MM.1S (cell line): ENCODE measurements at regions not wholly inside any gene's neighbourhood (a gene's known extent, or its start where the extent isn't known, plus 50 kb on each side); places are given as distances from the start of the nearest gene placed in this dataset.

Experiments
- DNase-seq: peaks from one replicate; pipeline ENCODE4 v3.0.0-alpha.2; 2015
- H2AFZ ChIP-seq: fragments of 300-600 bp; sonication (generic); 2 replicates; pipeline ENCODE4 v1.6.0; 2016; ENCODE audit warnings: antibody characterized with exemption, low read length
- H3F3A ChIP-seq: fragments of 300-600 bp; sonication (generic); 2 replicates; pipeline ENCODE4 v1.6.1; 2016; ENCODE audit warnings: mild to moderate bottlenecking, antibody characterized with exemption, low read length, moderate library complexity, mixed read lengths; ENCODE audit not compliant: insufficient read depth
- H3K27ac ChIP-seq: fragments of 300-600 bp; sonication (generic); 2 replicates; pipeline ENCODE4 v1.5.1; 2016; ENCODE audit warnings: mild to moderate bottlenecking, low read length
- H3K27me3 ChIP-seq: fragments of 300-600 bp; sonication (generic); replicated peaks from 2 replicates; pipeline ENCODE4 v1.6.0; 2016; ENCODE audit warnings: low read length; ENCODE audit not compliant: insufficient read depth
- H3K36me3 ChIP-seq: fragments of 300-600 bp; sonication (generic); replicated peaks from 2 replicates; pipeline ENCODE4 v1.6.1; 2016; ENCODE audit warnings: mild to moderate bottlenecking, low read length, mixed read lengths; ENCODE audit not compliant: insufficient read depth
- H3K4me1 ChIP-seq: fragments of 300-600 bp; sonication (generic); 2 replicates; pipeline ENCODE4 v1.6.1; 2016; ENCODE audit warnings: low read length, mixed read lengths
- H3K4me2 ChIP-seq: fragments of 300-600 bp; sonication (generic); 2 replicates; pipeline ENCODE4 v1.6.0; 2016; ENCODE audit warnings: low read depth, low read length
- H3K4me3 ChIP-seq: fragments of 300-600 bp; sonication (generic); 2 replicates; pipeline ENCODE4 v1.5.1; 2016; ENCODE audit warnings: low read length, mixed read lengths
- H3K79me2 ChIP-seq: fragments of 300-600 bp; sonication (generic); 2 replicates; pipeline ENCODE4 v1.6.1; 2016; ENCODE audit warnings: mixed run types, low read length, mixed read lengths
- H3K9ac ChIP-seq: fragments of 300-600 bp; sonication (generic); 2 replicates; pipeline ENCODE4 v1.6.1; 2016; ENCODE audit warnings: low read length, mixed read lengths
- H3K9me2 ChIP-seq: fragments of 300-600 bp; sonication (generic); replicated peaks from 2 replicates; pipeline ENCODE4 v1.6.1; 2016; ENCODE audit warnings: mild to moderate bottlenecking, low read length, mixed read lengths; ENCODE audit not compliant: insufficient read depth
- H3K9me3 ChIP-seq: fragments of 300-600 bp; sonication (generic); replicated peaks from 2 replicates; pipeline ENCODE4 v1.6.1; 2016; ENCODE audit warnings: mild to moderate bottlenecking, low read length, mixed read lengths; ENCODE audit not compliant: insufficient read depth
- H4K20me1 ChIP-seq: fragments of 300-600 bp; sonication (generic); 2 replicates; pipeline ENCODE4 v1.6.1; 2016; ENCODE audit warnings: mild to moderate bottlenecking, low read length, moderate library complexity, mixed read lengths; ENCODE audit not compliant: insufficient read depth
- EZH2 ChIP-seq: fragments of 300-600 bp; sonication (generic); optimal IDR thresholded peaks from 2 replicates; pipeline ENCODE3; 2017; ENCODE audit warnings: low read depth, mild to moderate bottlenecking, antibody characterized with exemption, low read length, mixed read lengths
- EZH2phosphoT487 ChIP-seq: fragments of 300-600 bp; sonication (generic); IDR thresholded peaks from 2 replicates; pipeline ENCODE4 v1.6.1; 2018; ENCODE audit warnings: antibody characterized with exemption, low read length
- TF ChIP-seq, protein P1 (sequence below): fragments of 300-600 bp; sonication (generic); IDR thresholded peaks from 2 replicates; pipeline ENCODE4 v1.5.1; 2016; ENCODE audit warnings: antibody characterized with exemption, low read length, mixed read lengths

DNA sequence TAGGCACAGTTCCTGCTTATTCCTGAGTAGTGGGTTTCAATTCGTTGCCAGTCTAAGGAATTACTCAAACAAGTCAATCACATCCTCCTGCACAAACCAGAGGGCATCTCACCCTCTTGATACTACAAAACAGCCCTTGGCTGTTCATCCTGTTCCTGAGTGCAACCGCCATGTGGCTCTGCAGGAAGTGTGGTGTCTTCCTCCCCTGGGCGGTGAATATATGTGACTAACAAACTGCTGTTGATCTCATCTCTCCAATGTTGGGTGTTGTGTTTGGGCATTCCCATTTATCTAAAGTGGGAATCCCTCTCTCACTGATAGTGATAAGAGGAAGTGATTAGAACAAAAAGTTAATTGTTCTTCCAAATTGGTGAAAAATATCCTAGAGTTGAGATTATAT is 163.0 kb downstream of the TBX18 start:
- TF ChIP-seq EZH2phosphoT487 (no peak), EZH2 (no peak)
- TF ChIP-seq, protein P1, sequence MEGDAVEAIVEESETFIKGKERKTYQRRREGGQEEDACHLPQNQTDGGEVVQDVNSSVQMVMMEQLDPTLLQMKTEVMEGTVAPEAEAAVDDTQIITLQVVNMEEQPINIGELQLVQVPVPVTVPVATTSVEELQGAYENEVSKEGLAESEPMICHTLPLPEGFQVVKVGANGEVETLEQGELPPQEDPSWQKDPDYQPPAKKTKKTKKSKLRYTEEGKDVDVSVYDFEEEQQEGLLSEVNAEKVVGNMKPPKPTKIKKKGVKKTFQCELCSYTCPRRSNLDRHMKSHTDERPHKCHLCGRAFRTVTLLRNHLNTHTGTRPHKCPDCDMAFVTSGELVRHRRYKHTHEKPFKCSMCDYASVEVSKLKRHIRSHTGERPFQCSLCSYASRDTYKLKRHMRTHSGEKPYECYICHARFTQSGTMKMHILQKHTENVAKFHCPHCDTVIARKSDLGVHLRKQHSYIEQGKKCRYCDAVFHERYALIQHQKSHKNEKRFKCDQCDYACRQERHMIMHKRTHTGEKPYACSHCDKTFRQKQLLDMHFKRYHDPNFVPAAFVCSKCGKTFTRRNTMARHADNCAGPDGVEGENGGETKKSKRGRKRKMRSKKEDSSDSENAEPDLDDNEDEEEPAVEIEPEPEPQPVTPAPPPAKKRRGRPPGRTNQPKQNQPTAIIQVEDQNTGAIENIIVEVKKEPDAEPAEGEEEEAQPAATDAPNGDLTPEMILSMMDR: no peak
- Histone ChIP-seq H4K20me1 (no peaks in the 10 kb centered on the region; the same call in 1 of the 2 replicates), H3F3A (no peaks in the 10 kb centered on the region), H2AFZ (no peak overlapping the region), H3K27me3 (no peaks in the 10 kb centered on the region), H3K9me3 (no peaks in the 10 kb centered on the region), H3K9ac (no peak overlapping the region), H3K9me2 (no peaks in the 10 kb centered on the region), H3K4me3 (no peak overlapping the region), H3K4me2 (no peak overlapping the region), H3K36me3 (no peaks in the 10 kb centered on the region), H3K4me1 (no peaks in the 10 kb centered on the region), H3K79me2 (no peaks in the 10 kb centered on the region), H3K27ac (no peak overlapping the region)
- no peak for DNase-seq

DNA sequence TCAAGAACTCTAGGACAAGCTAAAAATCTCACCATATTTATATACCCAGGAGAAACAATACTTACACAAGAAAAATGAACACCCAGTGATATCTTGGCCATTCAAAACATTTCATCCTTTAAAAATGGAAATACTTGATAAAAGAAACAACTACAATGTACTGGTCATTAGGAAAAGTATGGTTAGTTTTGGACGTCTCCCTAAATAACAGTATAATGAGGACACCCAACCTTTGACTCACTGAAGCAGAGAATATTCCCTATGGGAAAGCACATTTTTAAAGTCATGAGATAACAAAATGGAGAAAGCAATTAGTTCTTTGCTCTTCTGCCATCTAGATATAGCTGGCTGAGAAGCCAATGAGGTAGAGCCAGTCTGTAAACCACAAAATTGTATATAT is 164.4 kb downstream of the TBX18 start:
- no peaks in the 10 kb centered on the region for H3K36me3 ChIP-seq
- no peaks in the 10 kb centered on the region for H3K27me3 ChIP-seq
- H2AFZ ChIP-seq: no peak overlapping the region
- no peak for DNase-seq
- no peak overlapping the region for H3K4me2 ChIP-seq
- TF ChIP-seq, protein P1: no peak
- TF ChIP-seq EZH2phosphoT487 (no peak), EZH2 (no peak)
- H3K9ac ChIP-seq: no peak overlapping the region
- H3K9me2 ChIP-seq: no peaks in the 10 kb centered on the region
- no peak overlapping the region for H3K27ac ChIP-seq
- H3K4me3 ChIP-seq: no peak overlapping the region
- H3K79me2 ChIP-seq: no peaks in the 10 kb centered on the region
- no peaks in the 10 kb centered on the region for H3F3A ChIP-seq
- no peaks in the 10 kb centered on the region for H3K4me1 ChIP-seq
- H3K9me3 ChIP-seq: no peaks in the 10 kb centered on the region
- H4K20me1 ChIP-seq: no peaks in the 10 kb centered on the region; the same call in 1 of the 2 replicates

DNA sequence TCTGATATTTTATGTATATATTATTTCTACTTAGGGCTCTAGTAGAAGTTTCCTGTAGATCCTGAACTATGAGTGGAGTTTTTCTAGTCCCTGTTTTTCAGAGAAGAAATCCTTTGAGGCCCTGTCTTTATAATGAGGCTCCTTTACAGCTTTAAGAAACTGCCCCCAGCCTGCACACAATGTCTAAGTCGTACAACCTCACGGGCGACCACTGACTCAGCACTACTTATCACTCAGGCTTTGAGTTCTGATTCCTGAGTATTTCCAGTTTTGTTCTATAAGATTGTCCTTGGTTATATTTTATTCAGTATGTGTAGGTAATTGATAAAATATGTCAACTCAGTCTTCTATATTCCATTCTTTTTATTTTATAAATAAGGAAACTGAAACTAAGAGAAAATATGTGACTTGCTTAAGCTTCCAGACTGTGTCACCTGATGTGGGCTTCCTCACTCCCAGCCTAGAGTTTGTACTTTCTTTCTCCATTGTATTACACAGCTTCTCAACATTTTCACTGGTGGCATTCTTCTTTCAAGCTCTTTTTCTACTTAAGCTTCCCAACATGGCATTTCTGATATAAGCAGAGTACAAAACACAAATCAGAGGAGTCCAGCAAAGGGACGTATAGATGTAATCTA is 167.0 kb downstream of the TBX18 start:
- no peaks in the 10 kb centered on the region for H3K36me3 ChIP-seq
- TF ChIP-seq, protein P1: no peak
- TF ChIP-seq EZH2phosphoT487: no peak
- TF ChIP-seq EZH2: no peak
- H3K4me3 ChIP-seq: no peak overlapping the region
- no peaks in the 10 kb centered on the region for H3F3A ChIP-seq
- no peaks in the 10 kb centered on the region for H3K27me3 ChIP-seq
- no peak overlapping the region for H2AFZ ChIP-seq
- H4K20me1 ChIP-seq: no peaks in the 10 kb centered on the region; the same call in 1 of the 2 replicates
- H3K4me1 ChIP-seq: no peaks in the 10 kb centered on the region
- H3K9me2 ChIP-seq: no peaks in the 10 kb centered on the region
- no peaks in the 10 kb centered on the region for H3K79me2 ChIP-seq
- no peak overlapping the region for H3K4me2 ChIP-seq
- DNase-seq: no peak
- no peak overlapping the region for H3K9ac ChIP-seq
- H3K27ac ChIP-seq: no peak overlapping the region
- H3K9me3 ChIP-seq: no peaks in the 10 kb centered on the region
